ENCODE measurements at regions not wholly inside any gene's neighbourhood (a gene's known extent, or its start where the extent isn't known, plus 50 kb on each side); places are given as distances from the start of the nearest gene placed in this dataset.

DNA sequence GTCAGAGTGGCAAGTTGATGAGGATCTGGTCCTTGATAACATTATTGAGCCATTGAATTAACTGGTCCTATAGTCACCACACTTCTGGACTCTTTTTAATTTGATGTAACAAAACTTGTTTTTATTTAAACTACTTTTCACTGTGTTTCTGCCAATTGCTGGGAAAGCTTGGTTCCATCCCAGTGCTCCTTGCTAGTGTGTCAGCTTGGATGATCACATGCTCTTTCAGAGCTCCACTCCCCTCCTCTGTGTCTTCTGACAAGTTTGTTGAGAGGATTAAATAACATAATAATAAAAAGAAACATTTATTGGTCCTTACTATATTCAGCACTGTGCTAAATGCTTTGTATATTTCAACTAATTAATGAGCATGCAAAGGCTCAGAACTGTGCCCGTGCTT is 448.5 kb upstream of the B3GALT2 start:
- TF ChIP-seq CTCF (IDR thresholded peaks at IDR 0.05) (no peak), POLR2A (IDR thresholded peaks at IDR 0.05) (no peak)

Measured in thyroid gland (tissue), 4 donors.